ENCODE measurements at regions not wholly inside any gene's neighbourhood (a gene's known extent, or its start where the extent isn't known, plus 50 kb on each side); places are given as distances from the start of the nearest gene placed in this dataset.
"Not testable (repeated sequence)": the region's sequence is repeated elsewhere in the genome, so short reads cannot be mapped to it uniquely, and the experiment has no call there.

- Histone ChIP-seq H3K9me3 (no peaks in the 10 kb centered on the region), H3K4me1 (no peaks in the 10 kb centered on the region), H3K27me3 (no peaks in the 10 kb centered on the region), H3K4me3 (no peak overlapping the region), H3K27ac (no peak overlapping the region), H3K36me3 (no peaks in the 10 kb centered on the region)
- DNase-seq (ENCODE audit: extremely low spot score in 2 of 2), result no peak
- intact Hi-C loops (cut with DNase I), result no loop called here
- TF ChIP-seq CTCF (IDR thresholded peaks at IDR 0.05), result no peak
- no peak for TF ChIP-seq POLR2AphosphoS5 (IDR thresholded peaks at IDR 0.05; ENCODE audit: insufficient read depth in 1 of 2, low read depth in 1 of 2)
- no peak for TF ChIP-seq POLR2A (IDR thresholded peaks at IDR 0.05)
Observed at GRCh38 chr4:14157262-14157661, 529.7 kb upstream of the BOD1L1 start.

- no peaks in the 10 kb centered on the region for H3K36me3 ChIP-seq
- H3K4me3 ChIP-seq, result no peak overlapping the region
- no peak for TF ChIP-seq POLR2AphosphoS5 (IDR thresholded peaks at IDR 0.05; ENCODE audit: insufficient read depth in 1 of 2, low read depth in 1 of 2)
- TF ChIP-seq CTCF (IDR thresholded peaks at IDR 0.05), result no peak
- no peak for TF ChIP-seq POLR2A (IDR thresholded peaks at IDR 0.05)
- H3K27ac ChIP-seq, result no peak overlapping the region
- no peaks in the 10 kb centered on the region for H3K27me3 ChIP-seq
- intact Hi-C loops (cut with DNase I), result no loop called here
- no peaks in the 10 kb centered on the region for H3K9me3 ChIP-seq
- no peaks in the 10 kb centered on the region for H3K4me1 ChIP-seq
- no peak for DNase-seq (ENCODE audit: extremely low spot score in 2 of 2)
Observed at GRCh38 chr4:14165222-14165920, 537.8 kb upstream of the BOD1L1 start.

GRCh38 chr4:14167876-14168510, 540.5 kb upstream of the BOD1L1 start:
- Histone ChIP-seq H3K27ac (no peak overlapping the region), H3K4me1 (no peaks in the 10 kb centered on the region), H3K36me3 (no peaks in the 10 kb centered on the region), H3K9me3 (no peaks in the 10 kb centered on the region), H3K4me3 (no peak overlapping the region), H3K27me3 (no peaks in the 10 kb centered on the region)
- TF ChIP-seq POLR2AphosphoS5 (IDR thresholded peaks at IDR 0.05; ENCODE audit: insufficient read depth in 1 of 2, low read depth in 1 of 2), result no peak
- TF ChIP-seq CTCF (IDR thresholded peaks at IDR 0.05), result no peak
- no peak for TF ChIP-seq POLR2A (IDR thresholded peaks at IDR 0.05)
- no peak for DNase-seq (ENCODE audit: extremely low spot score in 2 of 2)
- intact Hi-C loops (cut with DNase I), result no loop called here

- Histone ChIP-seq H3K27ac (no peak overlapping the region), H3K27me3 (no peaks in the 10 kb centered on the region), H3K4me3 (no peak overlapping the region), H3K36me3 (no peaks in the 10 kb centered on the region), H3K9me3 (no peaks in the 10 kb centered on the region), H3K4me1 (no peaks in the 10 kb centered on the region)
- no peak for TF ChIP-seq CTCF (IDR thresholded peaks at IDR 0.05)
- no peak for TF ChIP-seq POLR2A (IDR thresholded peaks at IDR 0.05)
- no peak for TF ChIP-seq POLR2AphosphoS5 (IDR thresholded peaks at IDR 0.05; ENCODE audit: insufficient read depth in 1 of 2, low read depth in 1 of 2)
- intact Hi-C loops (cut with DNase I), result no loop called here
- DNase-seq (ENCODE audit: extremely low spot score in 2 of 2), result no peak
Observed at GRCh38 chr4:14168919-14169318, 541.4 kb upstream of the BOD1L1 start.

GRCh38 chr4:14169460-14169859, 541.9 kb upstream of the BOD1L1 start:
- intact Hi-C loops (cut with DNase I), result no loop called here

GRCh38 chr4:14169940-14170339, 542.4 kb upstream of the BOD1L1 start:
- H3K36me3 ChIP-seq; H3K4me3 ChIP-seq; intact Hi-C loops (cut with DNase I); H3K27me3 ChIP-seq; H3K4me1 ChIP-seq; H3K27ac ChIP-seq; H3K9me3 ChIP-seq; DNase-seq (ENCODE audit: extremely low spot score in 2 of 2): not testable (repeated sequence)

More at GRCh38 chr4:14169460-14169859, 541.9 kb upstream of the BOD1L1 start:
- no peak for DNase-seq (ENCODE audit: extremely low spot score in 2 of 2)
- no peaks in the 10 kb centered on the region for H3K9me3 ChIP-seq
- no peak overlapping the region for H3K4me3 ChIP-seq
- H3K27me3 ChIP-seq, result no peaks in the 10 kb centered on the region
- no peak overlapping the region for H3K27ac ChIP-seq
- no peaks in the 10 kb centered on the region for H3K36me3 ChIP-seq
- no peaks in the 10 kb centered on the region for H3K4me1 ChIP-seq
- TF ChIP-seq CTCF (IDR thresholded peaks at IDR 0.05), result no peak
- no peak for TF ChIP-seq POLR2AphosphoS5 (IDR thresholded peaks at IDR 0.05; ENCODE audit: insufficient read depth in 1 of 2, low read depth in 1 of 2)
- no peak for TF ChIP-seq POLR2A (IDR thresholded peaks at IDR 0.05)

Measured in vagina (tissue), 2 donors.